PC-9 (cell line): ENCODE measurements at regions not wholly inside any gene's neighbourhood (a gene's known extent, or its start where the extent isn't known, plus 50 kb on each side); places are given as distances from the start of the nearest gene placed in this dataset.

Experiments
- BruUV-seq: library from RNA; stranded (reverse); fragments of 400-500 nt; replicated peaks from 2 replicates; lab custom pipeline; 2021; lab: Mats Ljungman, UMichigan
- CTCF ChIA-PET: fragments of 300-600 bp; sonication (Branson Sonifier 250); formaldehyde crosslinking; loops from one replicate; lab custom pipeline; 2022; ENCODE audit warnings: antibody characterized with exemption; lab: Charles Lee
- POLR2A ChIA-PET: fragments of 300-600 bp; sonication (Branson Sonifier 250); formaldehyde crosslinking; loops from one replicate; lab custom pipeline; 2022; ENCODE audit warnings: antibody characterized with exemption; ENCODE audit not compliant: unreplicated experiment; lab: Charles Lee
- DNase-seq, 2 experiments: peaks; one replicate each; pipeline versions ENCODE4 v3.0.0 to v3.0.0-alpha.2; 2015 to 2022; ENCODE audit warnings: mixed read lengths in 1 of 2
- H2AFZ ChIP-seq: fragments of 200-600 bp; sonication (generic); 2 replicates; pipeline ENCODE4 v1.8.1; 2017; ENCODE audit warnings: antibody characterized with exemption
- H3F3A ChIP-seq: fragments of 200-600 bp; sonication (generic); 2 replicates; pipeline ENCODE4 v1.8.1; 2017; ENCODE audit warnings: antibody characterized with exemption, mild to moderate bottlenecking, low read depth; ENCODE audit not compliant: insufficient read depth
- H3K27ac ChIP-seq: fragments of 200-600 bp; sonication (generic); 2 replicates; pipeline ENCODE4 v1.6.1; 2016; ENCODE audit warnings: mixed run types
- H3K27me3 ChIP-seq: fragments of 200-600 bp; sonication (generic); 2 replicates; pipeline ENCODE4 v1.6.1; 2016; ENCODE audit warnings: low read depth, mixed run types; ENCODE audit not compliant: insufficient read depth
- H3K36me3 ChIP-seq: fragments of 200-600 bp; sonication (generic); 2 replicates; pipeline ENCODE4 v1.6.1; 2016; ENCODE audit warnings: low read depth, mixed run types
- H3K4me1 ChIP-seq: fragments of 200-600 bp; sonication (generic); replicated peaks from 2 replicates; pipeline ENCODE4 v1.6.1; 2016; ENCODE audit warnings: mixed run types; ENCODE audit not compliant: insufficient read depth
- H3K4me2 ChIP-seq: fragments of 200-600 bp; sonication (generic); 2 replicates; pipeline ENCODE4 v1.6.1; 2017; ENCODE audit warnings: mixed run types
- H3K4me3 ChIP-seq: fragments of 200-600 bp; sonication (generic); 2 replicates; pipeline ENCODE4 v1.6.1; 2016; ENCODE audit warnings: mixed run types
- H3K79me2 ChIP-seq: fragments of 200-600 bp; sonication (generic); 2 replicates; pipeline ENCODE4 v1.6.1; 2017; ENCODE audit warnings: low read depth, mixed run types
- H3K9me2 ChIP-seq: fragments of 200-600 bp; sonication (generic); 2 replicates; pipeline ENCODE4 v1.8.1; 2017; ENCODE audit warnings: mild to moderate bottlenecking; ENCODE audit not compliant: insufficient read depth
- H3K9me3 ChIP-seq: fragments of 200-600 bp; sonication (generic); 2 replicates; pipeline ENCODE4 v1.8.1; 2016; ENCODE audit warnings: low read depth; ENCODE audit not compliant: insufficient read depth
- H4K20me1 ChIP-seq: fragments of 200-600 bp; sonication (generic); 2 replicates; pipeline ENCODE4 v1.8.1; 2017; ENCODE audit not compliant: insufficient read depth
- EZH2 ChIP-seq: fragments of 200-600 bp; sonication (generic); IDR thresholded peaks from 2 replicates; pipeline ENCODE4 v1.8.0; 2017; ENCODE audit warnings: antibody characterized with exemption, low read depth
- intact Hi-C: fragments of 100-400 bp; cut with micrococcal nuclease; formaldehyde crosslinking; loops from one replicate; pipeline ENCODE4 v1.10.0; 2022; ENCODE audit not compliant: unreplicated experiment
- TF ChIP-seq, protein P1 (sequence below): fragments of 200-600 bp; sonication (generic); conservative IDR thresholded peaks from 2 replicates; pipeline ENCODE4 v1.6.1; 2017; ENCODE audit warnings: mixed run types, antibody characterized with exemption, mild to moderate bottlenecking, moderate library complexity

DNA sequence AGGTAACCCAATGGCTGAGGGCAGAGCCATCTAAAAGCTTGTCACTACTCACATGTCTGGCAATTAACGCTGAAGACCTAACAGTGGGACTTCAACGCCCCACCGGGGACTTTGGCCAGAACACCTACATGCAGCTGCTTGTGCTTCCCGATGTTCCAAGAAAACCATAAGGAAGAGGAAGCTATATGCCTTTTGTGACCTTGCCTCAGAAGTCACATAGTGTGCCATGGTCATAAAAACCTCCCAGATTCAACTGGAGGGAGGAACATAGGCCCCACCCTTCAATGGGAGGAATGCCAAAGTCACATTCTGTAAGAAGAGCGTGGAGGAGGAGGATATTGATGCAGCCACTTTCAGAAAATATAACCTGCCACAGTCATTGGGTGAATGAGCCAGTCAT lies 147.8 kb upstream of the MAGI3 start:
- Histone ChIP-seq H4K20me1 (no peaks in the 10 kb centered on the region), H3K27me3 (no peaks in the 10 kb centered on the region), H3K9me3 (no peaks in the 10 kb centered on the region), H3K9me2 (no peaks in the 10 kb centered on the region), H3K4me2 (no peak overlapping the region), H3K79me2 (no peaks in the 10 kb centered on the region), H2AFZ (no peak overlapping the region), H3K27ac (no peak overlapping the region), H3F3A (no peaks in the 10 kb centered on the region), H3K36me3 (no peaks in the 10 kb centered on the region), H3K4me1 (peaks cover 6% of the 10 kb centered on the region), H3K4me3 (no peak overlapping the region)
- CTCF ChIA-PET: no interaction called here
- no peak for TF ChIP-seq EZH2
- TF ChIP-seq, protein P1, sequence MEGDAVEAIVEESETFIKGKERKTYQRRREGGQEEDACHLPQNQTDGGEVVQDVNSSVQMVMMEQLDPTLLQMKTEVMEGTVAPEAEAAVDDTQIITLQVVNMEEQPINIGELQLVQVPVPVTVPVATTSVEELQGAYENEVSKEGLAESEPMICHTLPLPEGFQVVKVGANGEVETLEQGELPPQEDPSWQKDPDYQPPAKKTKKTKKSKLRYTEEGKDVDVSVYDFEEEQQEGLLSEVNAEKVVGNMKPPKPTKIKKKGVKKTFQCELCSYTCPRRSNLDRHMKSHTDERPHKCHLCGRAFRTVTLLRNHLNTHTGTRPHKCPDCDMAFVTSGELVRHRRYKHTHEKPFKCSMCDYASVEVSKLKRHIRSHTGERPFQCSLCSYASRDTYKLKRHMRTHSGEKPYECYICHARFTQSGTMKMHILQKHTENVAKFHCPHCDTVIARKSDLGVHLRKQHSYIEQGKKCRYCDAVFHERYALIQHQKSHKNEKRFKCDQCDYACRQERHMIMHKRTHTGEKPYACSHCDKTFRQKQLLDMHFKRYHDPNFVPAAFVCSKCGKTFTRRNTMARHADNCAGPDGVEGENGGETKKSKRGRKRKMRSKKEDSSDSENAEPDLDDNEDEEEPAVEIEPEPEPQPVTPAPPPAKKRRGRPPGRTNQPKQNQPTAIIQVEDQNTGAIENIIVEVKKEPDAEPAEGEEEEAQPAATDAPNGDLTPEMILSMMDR: no peak
- POLR2A ChIA-PET: no interaction called here
- no TSS peak for BruUV-seq
- DNase-seq: no peak
- intact Hi-C loops: no loop called here

DNA sequence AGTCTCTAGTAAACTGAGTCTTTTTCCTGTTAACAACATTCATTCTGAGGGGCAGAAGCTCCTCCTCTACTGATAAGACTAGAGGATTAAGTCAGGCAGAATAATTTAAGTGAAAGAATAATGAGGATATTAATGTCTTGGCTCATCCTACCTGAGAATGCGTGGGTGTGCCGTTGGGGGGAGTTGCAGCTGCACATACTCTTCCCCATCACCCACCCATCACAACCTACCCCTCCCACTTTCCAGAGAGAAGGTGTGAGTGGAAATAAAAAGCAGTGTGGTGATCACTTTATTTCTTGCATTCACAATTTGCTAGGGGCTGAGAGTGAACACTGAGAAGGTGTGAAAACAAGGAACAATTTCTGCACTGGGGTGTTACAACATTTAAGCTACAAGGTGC lies 146.8 kb upstream of the MAGI3 start:
- BruUV-seq: no TSS peak
- no peak overlapping the region for H3K27ac ChIP-seq
- H4K20me1 ChIP-seq: no peaks in the 10 kb centered on the region
- intact Hi-C loops: no loop called here
- ChIA-PET CTCF (no interaction called here), POLR2A (no interaction called here)
- H3K9me3 ChIP-seq: no peaks in the 10 kb centered on the region
- no peak overlapping the region for H3K4me3 ChIP-seq
- H2AFZ ChIP-seq: no peak overlapping the region
- no peaks in the 10 kb centered on the region for H3K36me3 ChIP-seq
- H3K4me2 ChIP-seq: no peak overlapping the region
- TF ChIP-seq, protein P1: no peak
- TF ChIP-seq EZH2: no peak
- no peaks in the 10 kb centered on the region for H3F3A ChIP-seq
- no peaks in the 10 kb centered on the region for H3K27me3 ChIP-seq
- no peak for DNase-seq
- no peaks in the 10 kb centered on the region for H3K9me2 ChIP-seq
- H3K79me2 ChIP-seq: no peaks in the 10 kb centered on the region
- peaks cover 10% of the 10 kb centered on the region for H3K4me1 ChIP-seq

DNA sequence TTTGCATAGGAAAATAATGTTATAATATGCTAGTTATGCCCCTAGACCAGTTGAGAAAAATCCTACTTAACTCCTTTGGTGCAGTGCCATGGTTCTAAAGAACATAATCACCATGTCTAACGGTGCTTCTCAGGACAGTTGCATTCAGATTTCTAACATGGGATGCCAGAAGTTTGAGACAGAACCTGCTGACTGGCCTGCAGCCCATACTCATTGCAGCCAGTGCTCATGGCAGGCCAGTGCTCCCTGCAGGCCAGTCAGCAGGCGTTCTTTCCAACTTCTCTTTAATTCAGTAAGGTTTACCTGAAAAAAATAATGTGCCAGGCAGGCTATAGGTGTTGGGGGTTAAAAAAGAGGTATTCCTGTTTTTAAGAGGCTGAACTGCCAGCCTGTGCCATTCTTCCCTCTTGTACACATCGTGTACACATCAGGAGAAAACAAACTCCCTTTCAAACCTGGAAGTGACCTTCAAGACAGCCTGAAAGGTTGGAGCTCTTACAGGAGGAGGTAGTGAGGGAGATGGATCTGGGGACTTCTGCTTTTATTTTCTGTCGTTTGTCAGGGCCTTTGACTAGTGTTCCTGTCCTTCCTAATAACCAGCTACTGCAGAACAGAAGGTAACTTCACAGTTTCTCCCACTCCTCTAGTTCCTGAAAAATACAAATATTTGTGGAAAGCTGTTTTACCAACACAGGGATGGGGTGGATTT lies 146.0 kb upstream of the MAGI3 start:
- ChIA-PET POLR2A (interaction anchor here (0.6 kb wide), 1 partner anchor 53 kb away, joined by 3 read pairs; no protein-coding TSS in a partner anchor), CTCF (no interaction called here)
- H3K9me3 ChIP-seq: no peaks in the 10 kb centered on the region
- H3K36me3 ChIP-seq: no peaks in the 10 kb centered on the region
- DNase-seq: no peak
- no peak overlapping the region for H3K4me2 ChIP-seq
- intact Hi-C loops: no loop called here
- no peaks in the 10 kb centered on the region for H3K9me2 ChIP-seq
- H4K20me1 ChIP-seq: no peaks in the 10 kb centered on the region
- H2AFZ ChIP-seq: no peak overlapping the region
- BruUV-seq: no TSS peak
- H3F3A ChIP-seq: no peaks in the 10 kb centered on the region
- H3K4me1 ChIP-seq: peaks cover 10% of the 10 kb centered on the region
- H3K79me2 ChIP-seq: no peaks in the 10 kb centered on the region
- TF ChIP-seq, protein P1: no peak
- no peak for TF ChIP-seq EZH2
- H3K27ac ChIP-seq: no peak overlapping the region
- no peaks in the 10 kb centered on the region for H3K27me3 ChIP-seq
- H3K4me3 ChIP-seq: no peak overlapping the region
